GM23338 (cell line): ENCODE measurements at regions not wholly inside any gene's neighbourhood (a gene's known extent, or its start where the extent isn't known, plus 50 kb on each side); places are given as distances from the start of the nearest gene placed in this dataset.

Source experiments
- ATAC-seq: fragments of 200-7000 bp; cut with Tn5 transposase; 3 replicates; pipeline ENCODE4 v1.9.1; 2020
- DNase-seq: peaks from one replicate; pipeline ENCODE4 v3.0.0-alpha.2; 2015; ENCODE audit warnings: low spot score
- H2AFZ ChIP-seq: fragments of 200-600 bp; sonication (generic); 2 replicates; pipeline ENCODE4 v1.8.0; 2016; ENCODE audit warnings: antibody characterized with exemption, mild to moderate bottlenecking, moderate library complexity
- H3F3A ChIP-seq: fragments of 200-600 bp; sonication (generic); replicated peaks from 2 replicates; pipeline ENCODE4 v1.8.0; 2017; ENCODE audit warnings: antibody characterized with exemption, mixed run types, low read depth
- H3K27ac ChIP-seq: fragments of 200-600 bp; sonication (generic); 2 replicates; pipeline ENCODE4 v1.6.1; 2016; ENCODE audit warnings: low read depth
- H3K27me3 ChIP-seq: fragments of 200-600 bp; sonication (generic); 2 replicates; pipeline ENCODE4 v1.8.0; 2016; ENCODE audit warnings: mild to moderate bottlenecking, mixed run types, moderate library complexity; ENCODE audit not compliant: insufficient read depth
- H3K36me3 ChIP-seq: fragments of 200-600 bp; sonication (generic); 2 replicates; pipeline ENCODE4 v1.8.0; 2016; ENCODE audit warnings: mild to moderate bottlenecking; ENCODE audit not compliant: insufficient read depth
- H3K4me1 ChIP-seq: fragments of 200-600 bp; sonication (generic); 2 replicates; pipeline ENCODE4 v1.8.0; 2016; ENCODE audit warnings: mild to moderate bottlenecking, moderate library complexity; ENCODE audit not compliant: insufficient read depth
- H3K4me2 ChIP-seq: fragments of 200-600 bp; sonication (generic); 2 replicates; pipeline ENCODE4 v1.7.1; 2017; ENCODE audit warnings: mixed run types
- H3K4me3 ChIP-seq: fragments of 200-600 bp; sonication (generic); 2 replicates; pipeline ENCODE4 v1.6.1; 2016; ENCODE audit warnings: mixed run types
- H3K79me2 ChIP-seq: fragments of 200-600 bp; sonication (generic); replicated peaks from 2 replicates; pipeline ENCODE4 v1.8.0; 2017; ENCODE audit warnings: mild to moderate bottlenecking; ENCODE audit not compliant: insufficient read depth
- H3K9me2 ChIP-seq: fragments of 200-600 bp; sonication (generic); 2 replicates; pipeline ENCODE4 v1.8.0; 2017; ENCODE audit not compliant: insufficient read depth
- H4K20me1 ChIP-seq: fragments of 200-600 bp; sonication (generic); replicated peaks from 2 replicates; pipeline ENCODE4 v1.8.0; 2017; ENCODE audit warnings: mild to moderate bottlenecking; ENCODE audit not compliant: insufficient read depth
- H3K27ac Mint-ChIP-seq: 2 replicates; pipeline ENCODE4 v1.8.0; 2020; ENCODE audit warnings: inconsistent platforms, mild to moderate bottlenecking, moderate library complexity, mixed read lengths
- H3K27me3 Mint-ChIP-seq: 3 replicates; pipeline ENCODE4 v1.8.0; 2022; ENCODE audit warnings: low read depth, mild to moderate bottlenecking, moderate library complexity, mixed read lengths, inconsistent platforms; ENCODE audit not compliant: insufficient read depth, poor library complexity
- H3K36me3 Mint-ChIP-seq: 3 replicates; pipeline ENCODE4 v1.8.0; 2021; ENCODE audit warnings: low read depth, mild to moderate bottlenecking, inconsistent platforms, moderate library complexity, mixed read lengths
- H3K4me1 Mint-ChIP-seq: 3 replicates; pipeline ENCODE4 v1.8.0; 2020; ENCODE audit warnings: mild to moderate bottlenecking, inconsistent platforms, mixed read lengths
- H3K4me3 Mint-ChIP-seq: 3 replicates; pipeline ENCODE4 v1.8.0; 2021; ENCODE audit warnings: moderate library complexity, mild to moderate bottlenecking, inconsistent platforms, mixed read lengths
- H3K9me3 Mint-ChIP-seq: 3 replicates; pipeline ENCODE4 v1.8.0; 2020; ENCODE audit warnings: moderate library complexity, mild to moderate bottlenecking, inconsistent platforms, mixed read lengths
- CTCF ChIP-seq, 2 experiments: fragments of 200-600 bp in 1 of 2; sonication (generic) in 1 of 2; conservative IDR thresholded peaks; 2 replicates each; pipeline versions ENCODE4 v1.5.1 to v1.6.1; 2016 to 2017; ENCODE audit warnings: antibody characterized with exemption in 2 of 2, low read depth in 2 of 2, mild to moderate bottlenecking in 2 of 2, moderate library complexity in 1 of 2
- EZH2 ChIP-seq: fragments of 200-600 bp; sonication (generic); IDR thresholded peaks from one replicate; pipeline ENCODE4 v1.8.0; 2017; ENCODE audit warnings: antibody characterized with exemption, mild to moderate bottlenecking, low read depth; ENCODE audit not compliant: unreplicated experiment
- EZH2phosphoT487 ChIP-seq: fragments of 200-600 bp; sonication (generic); IDR thresholded peaks from one replicate; pipeline ENCODE4 v1.8.1; 2018; ENCODE audit warnings: antibody characterized with exemption; ENCODE audit not compliant: unreplicated experiment
- NANOG ChIP-seq: IDR thresholded peaks from 2 replicates; pipeline ENCODE4 v1.6.1; 2016; ENCODE audit warnings: antibody characterized with exemption, borderline replicate concordance
- POLR2AphosphoS5 ChIP-seq: IDR thresholded peaks from 2 replicates; pipeline ENCODE4 v1.6.1; 2016; ENCODE audit warnings: antibody characterized with exemption, low read depth
- STAT1 ChIP-seq: IDR thresholded peaks from one replicate; pipeline ENCODE4 v1.6.1; 2016; ENCODE audit warnings: antibody characterized with exemption; ENCODE audit not compliant: unreplicated experiment
- ZNF114 ChIP-seq: fragments of 250-450 bp; sonication (Bioruptor Pico); IDR thresholded peaks from 2 replicates; pipeline ENCODE4 v1.5.0; 2020; ENCODE audit warnings: mild to moderate bottlenecking, moderate library complexity
- ZNF331 ChIP-seq: fragments of 250-450 bp; sonication (Bioruptor Pico); IDR thresholded peaks from 2 replicates; pipeline ENCODE4 v1.5.0; 2020; ENCODE audit warnings: low read depth, mild to moderate bottlenecking, moderate library complexity
- ZNF462 ChIP-seq: fragments of 250-450 bp; sonication (Bioruptor Pico); IDR thresholded peaks from 2 replicates; pipeline ENCODE4 v1.5.0; 2020; ENCODE audit warnings: mild to moderate bottlenecking, moderate library complexity
- TF ChIP-seq, protein P1 (sequence below): IDR thresholded peaks from one replicate; pipeline ENCODE4 v1.6.1; 2018; ENCODE audit warnings: antibody characterized with exemption; ENCODE audit not compliant: unreplicated experiment

GRCh38 chr3:80806673-80807072 is 954.8 kb downstream of the GBE1 start (continued):
- TF ChIP-seq CTCF (conservative IDR thresholded peaks at IDR 0.05; ENCODE audit: low read depth in 2 of 2) (no peak), ZNF331 (CRISPR knock-in tag) (no peak), POLR2AphosphoS5 (no peak)
- TF ChIP-seq, protein P1, sequence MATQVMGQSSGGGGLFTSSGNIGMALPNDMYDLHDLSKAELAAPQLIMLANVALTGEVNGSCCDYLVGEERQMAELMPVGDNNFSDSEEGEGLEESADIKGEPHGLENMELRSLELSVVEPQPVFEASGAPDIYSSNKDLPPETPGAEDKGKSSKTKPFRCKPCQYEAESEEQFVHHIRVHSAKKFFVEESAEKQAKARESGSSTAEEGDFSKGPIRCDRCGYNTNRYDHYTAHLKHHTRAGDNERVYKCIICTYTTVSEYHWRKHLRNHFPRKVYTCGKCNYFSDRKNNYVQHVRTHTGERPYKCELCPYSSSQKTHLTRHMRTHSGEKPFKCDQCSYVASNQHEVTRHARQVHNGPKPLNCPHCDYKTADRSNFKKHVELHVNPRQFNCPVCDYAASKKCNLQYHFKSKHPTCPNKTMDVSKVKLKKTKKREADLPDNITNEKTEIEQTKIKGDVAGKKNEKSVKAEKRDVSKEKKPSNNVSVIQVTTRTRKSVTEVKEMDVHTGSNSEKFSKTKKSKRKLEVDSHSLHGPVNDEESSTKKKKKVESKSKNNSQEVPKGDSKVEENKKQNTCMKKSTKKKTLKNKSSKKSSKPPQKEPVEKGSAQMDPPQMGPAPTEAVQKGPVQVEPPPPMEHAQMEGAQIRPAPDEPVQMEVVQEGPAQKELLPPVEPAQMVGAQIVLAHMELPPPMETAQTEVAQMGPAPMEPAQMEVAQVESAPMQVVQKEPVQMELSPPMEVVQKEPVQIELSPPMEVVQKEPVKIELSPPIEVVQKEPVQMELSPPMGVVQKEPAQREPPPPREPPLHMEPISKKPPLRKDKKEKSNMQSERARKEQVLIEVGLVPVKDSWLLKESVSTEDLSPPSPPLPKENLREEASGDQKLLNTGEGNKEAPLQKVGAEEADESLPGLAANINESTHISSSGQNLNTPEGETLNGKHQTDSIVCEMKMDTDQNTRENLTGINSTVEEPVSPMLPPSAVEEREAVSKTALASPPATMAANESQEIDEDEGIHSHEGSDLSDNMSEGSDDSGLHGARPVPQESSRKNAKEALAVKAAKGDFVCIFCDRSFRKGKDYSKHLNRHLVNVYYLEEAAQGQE = no peak

- no peaks in the 10 kb centered on the region for H4K20me1 ChIP-seq
- H3K4me3 ChIP-seq = no peak overlapping the region
- no peaks in the 10 kb centered on the region for H3K36me3 ChIP-seq
- no peaks in the 10 kb centered on the region for H3K9me2 ChIP-seq
- H3K27me3 ChIP-seq = no peaks in the 10 kb centered on the region
- peaks cover 4% of the 10 kb centered on the region; the same call in 1 of the 3 replicates for H3K9me3 Mint-ChIP-seq
- no peaks in the 10 kb centered on the region for H3F3A ChIP-seq
- H3K36me3 Mint-ChIP-seq = no peaks in the 10 kb centered on the region
- H3K27ac Mint-ChIP-seq = no peak overlapping the region
- H3K79me2 ChIP-seq = no peaks in the 10 kb centered on the region
- H2AFZ ChIP-seq = no peak overlapping the region
- no peak overlapping the region for H3K27ac ChIP-seq
- H3K4me1 Mint-ChIP-seq = no peaks in the 10 kb centered on the region
- no peaks in the 10 kb centered on the region for H3K4me1 ChIP-seq
- DNase-seq (no peak), ATAC-seq (no peak)
- no peak overlapping the region for H3K4me2 ChIP-seq
- H3K4me3 Mint-ChIP-seq = no peak overlapping the region
- peaks cover 2% of the 10 kb centered on the region for H3K27me3 Mint-ChIP-seq
- TF ChIP-seq ZNF114 (CRISPR knock-in tag) = no peak
- TF ChIP-seq NANOG = no peak
- TF ChIP-seq EZH2 = no peak
- TF ChIP-seq, protein P1 = no peak
- TF ChIP-seq EZH2phosphoT487 = no peak
- TF ChIP-seq STAT1 = no peak
- no peak for TF ChIP-seq ZNF462 (CRISPR knock-in tag)
These were observed 972.5 kb downstream of the GBE1 start for GRCh38 chr3:80788914-80789313.
